CD4-positive, alpha-beta T cell (primary cell): ENCODE measurements at regions not wholly inside any gene's neighbourhood (a gene's known extent, or its start where the extent isn't known, plus 50 kb on each side); places are given as distances from the start of the nearest gene placed in this dataset.

Source experiments
- ATAC-seq: fragments of 200-7000 bp; cut with Tn5 transposase; one replicate; pipeline ENCODE4 v1.10.0; 2022; ENCODE audit warnings: mild to moderate bottlenecking; ENCODE audit not compliant: poor library complexity
- CTCF ChIA-PET: fragments of 350-600 bp; sonication (Branson Sonifier 250); formaldehyde crosslinking; loops from one replicate; lab custom pipeline; 2021; ENCODE audit warnings: antibody characterized with exemption, inconsistent platforms; lab: Charles Lee
- POLR2A ChIA-PET: fragments of 350-600 bp; sonication (Branson Sonifier 250); formaldehyde crosslinking; loops from one replicate; lab custom pipeline; 2021; ENCODE audit warnings: antibody characterized with exemption, inconsistent platforms; lab: Charles Lee
- DNase-seq, 14 experiments: peaks; one replicate each; pipeline ENCODE4 v3.0.0-alpha.2; 2013 to 2020; ENCODE audit warnings: mixed read lengths in 2 of 14
- H3K27ac ChIP-seq, 2 donors: one replicate each; pipeline versions ENCODE4 v1.5.1 to v1.7.0; 2013; ENCODE audit warnings: low read length in 2 of 2, low read depth in 1 of 2, mild to moderate bottlenecking in 1 of 2
- H3K27me3 ChIP-seq, 2 experiments: 1 replicate in 1 of 2; 2 replicates in 1 of 2; pipeline versions ENCODE4 v1.6.1 to v1.7.0; 2013; ENCODE audit warnings: low read length in 2 of 2, control low read depth in 1 of 2, mild to moderate bottlenecking in 1 of 2, moderate library complexity in 1 of 2; ENCODE audit not compliant: insufficient read depth in 2 of 2, control insufficient read depth in 1 of 2
- H3K36me3 ChIP-seq: one replicate; pipeline ENCODE4 v1.6.1; 2013; ENCODE audit warnings: low read length, control low read depth; ENCODE audit not compliant: insufficient read depth
- H3K4me1 ChIP-seq: one replicate; pipeline ENCODE4 v1.6.1; 2013; ENCODE audit warnings: low read length, control low read depth; ENCODE audit not compliant: insufficient read depth
- H3K4me3 ChIP-seq: one replicate; pipeline ENCODE4 v1.5.1; 2013; ENCODE audit warnings: mild to moderate bottlenecking, low read length, moderate library complexity
- H3K9me3 ChIP-seq, 2 experiments: 1 replicate in 1 of 2; 2 replicates in 1 of 2; pipeline versions ENCODE4 v1.6.1 to v1.7.0; 2013; ENCODE audit warnings: low read length in 2 of 2, mild to moderate bottlenecking in 2 of 2, control low read depth in 1 of 2, moderate library complexity in 1 of 2; ENCODE audit not compliant: control insufficient read depth in 1 of 2, insufficient read depth in 1 of 2
- H3K27ac Mint-ChIP-seq: one replicate; pipeline ENCODE4 v1.8.0; 2020; ENCODE audit warnings: mixed read lengths
- H3K27me3 Mint-ChIP-seq: one replicate; pipeline ENCODE4 v1.8.0; 2021; ENCODE audit warnings: mixed read lengths
- H3K36me3 Mint-ChIP-seq: one replicate; pipeline ENCODE4 v1.8.0; 2021; ENCODE audit warnings: low read depth, mixed read lengths
- H3K4me1 Mint-ChIP-seq: one replicate; pipeline ENCODE4 v1.8.0; 2021; ENCODE audit warnings: low read depth, mixed read lengths
- H3K4me3 Mint-ChIP-seq: one replicate; pipeline ENCODE4 v1.8.0; 2020; ENCODE audit warnings: mild to moderate bottlenecking, mixed read lengths
- H3K9me3 Mint-ChIP-seq: one replicate; pipeline ENCODE4 v1.8.0; 2020; ENCODE audit warnings: mixed read lengths
- intact Hi-C, 2 experiments: fragments of 100-400 bp; cut with DNase I in 1 of 2; cut with micrococcal nuclease in 1 of 2; formaldehyde crosslinking; loops; one replicate each; pipeline versions ENCODE4 v1.15.1 to v1.9.0; 2023 to 2025; cut with DNase I, micrococcal nuclease
- TF ChIP-seq, protein P1 (sequence below): fragments of 200-600 bp; IDR thresholded peaks from one replicate; pipeline ENCODE4 v1.8.0; 2022; ENCODE audit warnings: antibody characterized with exemption, mild to moderate bottlenecking

DNA sequence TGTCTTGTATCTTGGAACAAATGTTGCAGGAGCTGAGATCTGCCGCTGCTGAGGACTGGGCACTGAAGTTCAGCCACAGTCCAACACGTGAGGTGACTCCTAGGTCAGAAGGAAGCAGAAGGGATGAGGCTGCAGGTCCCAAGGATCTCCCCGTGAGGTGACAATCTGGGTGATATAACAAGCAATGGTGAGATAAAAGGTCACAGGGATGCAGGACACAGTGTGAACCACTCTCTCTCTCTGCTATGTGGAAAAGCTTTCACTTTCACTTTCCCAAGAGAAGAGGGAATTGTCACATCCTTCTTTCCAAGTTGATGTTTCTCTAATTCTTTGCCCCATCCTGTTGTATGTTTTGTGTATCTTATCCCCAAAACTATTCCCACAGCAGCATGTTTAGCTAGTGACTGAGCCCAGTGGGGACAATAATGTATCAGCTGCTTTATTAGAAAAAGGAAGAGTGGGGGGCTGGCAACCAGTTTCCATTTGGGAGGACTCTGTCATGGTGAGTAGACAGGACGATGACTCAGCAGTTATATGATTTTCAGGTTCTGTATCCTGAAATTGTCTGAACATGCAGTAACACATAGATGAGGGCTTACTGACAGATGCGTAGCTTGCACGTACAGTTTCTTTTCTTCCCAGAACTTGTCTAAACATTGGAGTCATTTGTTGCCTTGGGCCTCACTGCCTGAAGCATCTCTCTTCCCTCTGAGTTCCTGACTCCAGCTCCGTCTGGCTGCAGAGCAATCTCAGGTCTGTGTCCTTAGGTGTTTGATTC is 1415.8 kb upstream of the TENM3 start:
- Mint-ChIP-seq H3K36me3 (no peaks in the 10 kb centered on the region), H3K27me3 (no peaks in the 10 kb centered on the region), H3K27ac (no peak overlapping the region), H3K9me3 (no peaks in the 10 kb centered on the region), H3K4me3 (no peak overlapping the region), H3K4me1 (no peaks in the 10 kb centered on the region)
- TF ChIP-seq, protein P1, sequence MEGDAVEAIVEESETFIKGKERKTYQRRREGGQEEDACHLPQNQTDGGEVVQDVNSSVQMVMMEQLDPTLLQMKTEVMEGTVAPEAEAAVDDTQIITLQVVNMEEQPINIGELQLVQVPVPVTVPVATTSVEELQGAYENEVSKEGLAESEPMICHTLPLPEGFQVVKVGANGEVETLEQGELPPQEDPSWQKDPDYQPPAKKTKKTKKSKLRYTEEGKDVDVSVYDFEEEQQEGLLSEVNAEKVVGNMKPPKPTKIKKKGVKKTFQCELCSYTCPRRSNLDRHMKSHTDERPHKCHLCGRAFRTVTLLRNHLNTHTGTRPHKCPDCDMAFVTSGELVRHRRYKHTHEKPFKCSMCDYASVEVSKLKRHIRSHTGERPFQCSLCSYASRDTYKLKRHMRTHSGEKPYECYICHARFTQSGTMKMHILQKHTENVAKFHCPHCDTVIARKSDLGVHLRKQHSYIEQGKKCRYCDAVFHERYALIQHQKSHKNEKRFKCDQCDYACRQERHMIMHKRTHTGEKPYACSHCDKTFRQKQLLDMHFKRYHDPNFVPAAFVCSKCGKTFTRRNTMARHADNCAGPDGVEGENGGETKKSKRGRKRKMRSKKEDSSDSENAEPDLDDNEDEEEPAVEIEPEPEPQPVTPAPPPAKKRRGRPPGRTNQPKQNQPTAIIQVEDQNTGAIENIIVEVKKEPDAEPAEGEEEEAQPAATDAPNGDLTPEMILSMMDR, result no peak
- intact Hi-C loops, result no loop called here
- ATAC-seq (no peak), DNase-seq (no peak)
- no peaks in the 10 kb centered on the region for H3K4me1 ChIP-seq
- H3K27me3 ChIP-seq, result no peaks in the 10 kb centered on the region
- H3K9me3 ChIP-seq, result no peaks in the 10 kb centered on the region
- H3K36me3 ChIP-seq, result no peaks in the 10 kb centered on the region
- H3K4me3 ChIP-seq, result no peak overlapping the region
- ChIA-PET POLR2A (no interaction called here), CTCF (no interaction called here)
- H3K27ac ChIP-seq, result no peak overlapping the region

- ATAC-seq (no peak), DNase-seq (no peak)
- no peak overlapping the region for H3K4me3 ChIP-seq
- intact Hi-C loops, result no loop called here
- H3K36me3 ChIP-seq, result no peaks in the 10 kb centered on the region
- CTCF ChIA-PET, result no interaction called here
- no peaks in the 10 kb centered on the region for H3K27me3 ChIP-seq
- POLR2A ChIA-PET, result no interaction called here
- H3K4me1 Mint-ChIP-seq, result no peaks in the 10 kb centered on the region
- no peak overlapping the region for H3K27ac ChIP-seq
- H3K36me3 Mint-ChIP-seq, result no peaks in the 10 kb centered on the region
- H3K4me1 ChIP-seq, result no peaks in the 10 kb centered on the region
- no peaks in the 10 kb centered on the region for H3K9me3 Mint-ChIP-seq
- no peak overlapping the region for H3K27ac Mint-ChIP-seq
- H3K9me3 ChIP-seq, result no peaks in the 10 kb centered on the region
- TF ChIP-seq, protein P1, result no peak
- H3K27me3 Mint-ChIP-seq, result no peaks in the 10 kb centered on the region
- H3K4me3 Mint-ChIP-seq, result no peak overlapping the region
These were observed 1414.7 kb upstream of the TENM3 start for GRCh38 chr4:180828455-180829018.

- no peak overlapping the region for H3K27ac Mint-ChIP-seq
- Histone ChIP-seq H3K36me3 (no peaks in the 10 kb centered on the region), H3K9me3 (no peaks in the 10 kb centered on the region), H3K27me3 (no peaks in the 10 kb centered on the region), H3K4me3 (no peak overlapping the region), H3K4me1 (no peaks in the 10 kb centered on the region), H3K27ac (no peak overlapping the region)
- H3K36me3 Mint-ChIP-seq, result no peaks in the 10 kb centered on the region
- H3K9me3 Mint-ChIP-seq, result no peaks in the 10 kb centered on the region
- H3K4me3 Mint-ChIP-seq, result no peak overlapping the region
- DNase-seq (no peak), ATAC-seq (no peak)
- TF ChIP-seq, protein P1, result no peak
- ChIA-PET CTCF (no interaction called here), POLR2A (no interaction called here)
- intact Hi-C loops, result no loop called here
- no peaks in the 10 kb centered on the region for H3K27me3 Mint-ChIP-seq
- no peaks in the 10 kb centered on the region for H3K4me1 Mint-ChIP-seq
These were observed 1411.1 kb upstream of the TENM3 start for GRCh38 chr4:180832073-180832472.
